T-helper 2 cell (primary cell): ENCODE measurements at regions not wholly inside any gene's neighbourhood (a gene's known extent, or its start where the extent isn't known, plus 50 kb on each side); places are given as distances from the start of the nearest gene placed in this dataset.
"Not testable (repeated sequence)": the region's sequence is repeated elsewhere in the genome, so short reads cannot be mapped to it uniquely, and the experiment has no call there.

ENCODE experiments used
- DNase-seq, 5 experiments: peaks; one replicate each; pipeline versions ENCODE4 v3.0.0 to v3.0.0-alpha.2; 2012 to 2022

GRCh38 chr5:9782826-9783560, 152.8 kb upstream of the TAS2R1 start:
- no peak for DNase-seq

GRCh38 chr5:9781890-9782289, 151.7 kb upstream of the TAS2R1 start:
- no peak for DNase-seq

GRCh38 chr5:9781275-9781674, 151.1 kb upstream of the TAS2R1 start:
- DNase-seq, result no peak

- no peak for DNase-seq
Measured at GRCh38 chr5:9780501-9780900, 150.3 kb upstream of the TAS2R1 start.

GRCh38 chr5:9776525-9776924, 146.4 kb upstream of the TAS2R1 start:
- no peak for DNase-seq

GRCh38 chr5:9775339-9775738, 145.2 kb upstream of the TAS2R1 start:
- no peak for DNase-seq

GRCh38 chr5:9774472-9775079, 144.4 kb upstream of the TAS2R1 start:
- DNase-seq, result no peak

GRCh38 chr5:9771079-9771478, 140.9 kb upstream of the TAS2R1 start:
- no peak for DNase-seq

- no peak for DNase-seq
Measured at GRCh38 chr5:9766581-9766980, 136.4 kb upstream of the TAS2R1 start.

GRCh38 chr5:9765419-9766140, 135.4 kb upstream of the TAS2R1 start:
- DNase-seq, result no peak

GRCh38 chr5:9761706-9762105, 131.6 kb upstream of the TAS2R1 start:
- no peak for DNase-seq

- not testable (repeated sequence) for DNase-seq
Measured at GRCh38 chr5:9752670-9753069, 122.5 kb upstream of the TAS2R1 start.

GRCh38 chr5:9743507-9743906, 113.4 kb upstream of the TAS2R1 start:
- DNase-seq, result no peak

GRCh38 chr5:9742848-9743247, 112.7 kb upstream of the TAS2R1 start:
- DNase-seq, result no peak

GRCh38 chr5:9739135-9739534, 109.0 kb upstream of the TAS2R1 start:
- DNase-seq, result no peak

- no peak for DNase-seq
Measured at GRCh38 chr5:9737265-9737664, 107.1 kb upstream of the TAS2R1 start.

GRCh38 chr5:9733486-9733885, 103.3 kb upstream of the TAS2R1 start:
- no peak for DNase-seq

GRCh38 chr5:9731159-9731558, 101.0 kb upstream of the TAS2R1 start:
- DNase-seq, result no peak

GRCh38 chr5:9728261-9728660, 98.1 kb upstream of the TAS2R1 start:
- no peak for DNase-seq

GRCh38 chr5:9726931-9727330, 96.8 kb upstream of the TAS2R1 start:
- DNase-seq, result no peak

- DNase-seq, result not testable (repeated sequence)
Measured at GRCh38 chr5:9725265-9725664, 95.1 kb upstream of the TAS2R1 start.

- no peak for DNase-seq
Measured at GRCh38 chr5:9724707-9725106, 94.6 kb upstream of the TAS2R1 start.

GRCh38 chr5:9722601-9723180, 92.5 kb upstream of the TAS2R1 start:
- no peak for DNase-seq

GRCh38 chr5:9721161-9721560, 91.0 kb upstream of the TAS2R1 start:
- no peak for DNase-seq
